Neural progenitor cell (in vitro differentiated cells): ENCODE measurements at regions not wholly inside any gene's neighbourhood (a gene's known extent, or its start where the extent isn't known, plus 50 kb on each side); places are given as distances from the start of the nearest gene placed in this dataset.

Experiments
- EZH2 ChIP-seq: fragments of 200-600 bp; sonication (generic); IDR thresholded peaks from 2 replicates; pipeline ENCODE4 v1.6.1; 2017; ENCODE audit warnings: antibody characterized with exemption, mild to moderate bottlenecking, moderate library complexity
- TF ChIP-seq, protein P1 (sequence below): fragments of 200-600 bp; sonication (generic); IDR thresholded peaks from 2 replicates; pipeline ENCODE4 v1.5.1; 2017; ENCODE audit warnings: antibody characterized with exemption, mild to moderate bottlenecking

- TF ChIP-seq, protein P1, sequence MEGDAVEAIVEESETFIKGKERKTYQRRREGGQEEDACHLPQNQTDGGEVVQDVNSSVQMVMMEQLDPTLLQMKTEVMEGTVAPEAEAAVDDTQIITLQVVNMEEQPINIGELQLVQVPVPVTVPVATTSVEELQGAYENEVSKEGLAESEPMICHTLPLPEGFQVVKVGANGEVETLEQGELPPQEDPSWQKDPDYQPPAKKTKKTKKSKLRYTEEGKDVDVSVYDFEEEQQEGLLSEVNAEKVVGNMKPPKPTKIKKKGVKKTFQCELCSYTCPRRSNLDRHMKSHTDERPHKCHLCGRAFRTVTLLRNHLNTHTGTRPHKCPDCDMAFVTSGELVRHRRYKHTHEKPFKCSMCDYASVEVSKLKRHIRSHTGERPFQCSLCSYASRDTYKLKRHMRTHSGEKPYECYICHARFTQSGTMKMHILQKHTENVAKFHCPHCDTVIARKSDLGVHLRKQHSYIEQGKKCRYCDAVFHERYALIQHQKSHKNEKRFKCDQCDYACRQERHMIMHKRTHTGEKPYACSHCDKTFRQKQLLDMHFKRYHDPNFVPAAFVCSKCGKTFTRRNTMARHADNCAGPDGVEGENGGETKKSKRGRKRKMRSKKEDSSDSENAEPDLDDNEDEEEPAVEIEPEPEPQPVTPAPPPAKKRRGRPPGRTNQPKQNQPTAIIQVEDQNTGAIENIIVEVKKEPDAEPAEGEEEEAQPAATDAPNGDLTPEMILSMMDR: no peak
- TF ChIP-seq EZH2: no peak
These were observed 2120.7 kb downstream of the MAT2B start for GRCh38 chr5:165626161-165626560.
